OCI-LY1 (cell line): ENCODE measurements at regions not wholly inside any gene's neighbourhood (a gene's known extent, or its start where the extent isn't known, plus 50 kb on each side); places are given as distances from the start of the nearest gene placed in this dataset.

Experiments
- CTCF ChIP-seq: fragments of 200-600 bp; sonication (generic), shearing (Covaris generic); IDR thresholded peaks from 2 replicates; pipeline ENCODE4 v1.5.1; 2017; ENCODE audit warnings: mild to moderate bottlenecking, antibody characterized with exemption, low read length, moderate library complexity, mixed read lengths
- EZH2 ChIP-seq: fragments of 200-600 bp; sonication (generic), shearing (Covaris generic); IDR thresholded peaks from 2 replicates; pipeline ENCODE4 v1.8.0; 2017; ENCODE audit warnings: borderline replicate concordance, mixed run types, mild to moderate bottlenecking, antibody characterized with exemption, low read length, moderate library complexity, mixed read lengths

GRCh38 chr1:164250365-164250764, 308.6 kb upstream of the PBX1 start:
- TF ChIP-seq CTCF (no peak), EZH2 (no peak)
